Kidney (tissue), 13 donors: ENCODE measurements at regions not wholly inside any gene's neighbourhood (a gene's known extent, or its start where the extent isn't known, plus 50 kb on each side); places are given as distances from the start of the nearest gene placed in this dataset.
A peak's percentile ranks its signal among the peaks of the same experiment; 100 is the strongest.

ENCODE experiments used
- DNase-seq, 5 donors: peaks; one replicate each; pipeline ENCODE4 v3.0.0-alpha.2; 2013 to 2020
- FAIRE-seq: peaks from 2 replicates; lab custom pipeline; 2012; peaks lifted over from hg19 to GRCh38; lab: Jason Lieb, UNC
- H3K27ac ChIP-seq, 2 donors: one replicate each; pipeline ENCODE4 v1.7.0; 2013; ENCODE audit warnings: low read depth in 2 of 2, low read length in 2 of 2, inconsistent platforms in 1 of 2
- H3K27me3 ChIP-seq: one replicate; pipeline ENCODE4 v1.7.1; 2013; ENCODE audit warnings: low read length, inconsistent platforms; ENCODE audit not compliant: control insufficient read depth, insufficient read depth
- H3K36me3 ChIP-seq, 3 donors: one replicate each; pipeline versions ENCODE4 v1.7.0 to v1.7.1; 2013; ENCODE audit warnings: low read length in 3 of 3, control low read depth in 1 of 3, inconsistent platforms in 1 of 3; ENCODE audit not compliant: insufficient read depth in 3 of 3, control insufficient read depth in 2 of 3
- H3K4me1 ChIP-seq, 3 donors: one replicate each; pipeline versions ENCODE4 v1.7.0 to v1.7.1; 2013; ENCODE audit warnings: low read length in 3 of 3, inconsistent platforms in 1 of 3, low read depth in 1 of 3; ENCODE audit not compliant: control insufficient read depth in 2 of 3, insufficient read depth in 2 of 3
- H3K4me3 ChIP-seq, 3 donors: one replicate each; pipeline versions ENCODE4 v1.7.0 to v1.8.1; 2013; ENCODE audit warnings: low read length in 3 of 3, control low read depth in 1 of 3, inconsistent platforms in 1 of 3
- H3K9ac ChIP-seq, 3 donors: one replicate each; pipeline versions ENCODE4 v1.7.0 to v1.7.1; 2013; ENCODE audit warnings: low read length in 3 of 3, control low read depth in 1 of 3, inconsistent platforms in 1 of 3
- H3K9me3 ChIP-seq, 3 donors: one replicate each; pipeline versions ENCODE4 v1.7.0 to v1.7.1; 2013; ENCODE audit warnings: low read length in 3 of 3, control low read depth in 1 of 3, inconsistent platforms in 1 of 3; ENCODE audit not compliant: control insufficient read depth in 2 of 3, insufficient read depth in 1 of 3
- CTCF ChIP-seq: IDR thresholded peaks from 3 replicates; pipeline ENCODE4 v1.5.1; 2012; ENCODE audit warnings: mild to moderate bottlenecking, moderate library complexity, borderline replicate concordance; ENCODE audit not compliant: insufficient read depth; ENCODE audit errors: extremely low read depth
- intact Hi-C: fragments of 100-400 bp; cut with DNase I; formaldehyde crosslinking; loops from one replicate; pipeline ENCODE4 v1.11.1; 2022
- donor health status: control.
- donor health status: control.
- donor health status: control.
- donor health status: control.
- donor health status: control.
- donor health status: DM: yes; HTN: yes; CAD: no.
- donor health status: Normal renal cell carcinoma (clear cell type).

GRCh38 chr20:10876558-10876957 lies 202.8 kb upstream of the JAG1 start:
- H3K36me3 ChIP-seq, result no peaks in the 10 kb centered on the region
- no peaks in the 10 kb centered on the region for H3K27me3 ChIP-seq
- TF ChIP-seq CTCF, result no peak
- no peak overlapping the region for H3K4me3 ChIP-seq
- no peaks in the 10 kb centered on the region for H3K4me1 ChIP-seq
- no peak overlapping the region for H3K9ac ChIP-seq
- DNase-seq, result no peak
- no peak overlapping the region for H3K27ac ChIP-seq
- no peak for FAIRE-seq
- H3K9me3 ChIP-seq, result no peaks in the 10 kb centered on the region
- intact Hi-C loops, result no loop called here

GRCh38 chr20:10877342-10877741 lies 203.5 kb upstream of the JAG1 start:
- intact Hi-C loops, result no loop called here
- H3K4me1 ChIP-seq, result no peaks in the 10 kb centered on the region
- H3K9ac ChIP-seq, result no peak overlapping the region
- H3K27ac ChIP-seq, result no peak overlapping the region
- FAIRE-seq (no peak), DNase-seq (peak in 1 of 5 donors; percentile 70)
- no peaks in the 10 kb centered on the region for H3K9me3 ChIP-seq
- no peaks in the 10 kb centered on the region for H3K36me3 ChIP-seq
- no peaks in the 10 kb centered on the region for H3K27me3 ChIP-seq
- no peak overlapping the region for H3K4me3 ChIP-seq
- no peak for TF ChIP-seq CTCF

GRCh38 chr20:10883166-10883565 lies 209.4 kb upstream of the JAG1 start:
- Histone ChIP-seq H3K9ac (no peak overlapping the region), H3K4me1 (no peaks in the 10 kb centered on the region), H3K27me3 (no peaks in the 10 kb centered on the region), H3K27ac (no peak overlapping the region), H3K4me3 (no peak overlapping the region), H3K36me3 (no peaks in the 10 kb centered on the region), H3K9me3 (no peaks in the 10 kb centered on the region)
- DNase-seq (no peak), FAIRE-seq (no peak)
- no peak for TF ChIP-seq CTCF
- intact Hi-C loops, result no loop called here

- TF ChIP-seq CTCF, result no peak
- Histone ChIP-seq H3K9me3 (no peaks in the 10 kb centered on the region), H3K9ac (no peak overlapping the region), H3K27me3 (no peaks in the 10 kb centered on the region), H3K27ac (no peak overlapping the region), H3K36me3 (no peaks in the 10 kb centered on the region), H3K4me3 (no peak overlapping the region), H3K4me1 (no peaks in the 10 kb centered on the region)
- FAIRE-seq (no peak), DNase-seq (peak in 1 of 5 donors; percentile 26)
- intact Hi-C loops, result no loop called here
These were observed 219.5 kb upstream of the JAG1 start for GRCh38 chr20:10893321-10893720.
